K562 (cell line): ENCODE measurements at regions not wholly inside any gene's neighbourhood (a gene's known extent, or its start where the extent isn't known, plus 50 kb on each side); places are given as distances from the start of the nearest gene placed in this dataset.

Experiments used
- ATF6 ChIP-seq: sonication (generic); formaldehyde crosslinking; IDR thresholded peaks from 2 replicates; pipeline ENCODE4 v1.4.0; 2020; ENCODE audit warnings: mild to moderate bottlenecking, missing genetic modification reagents
- ATF7 ChIP-seq: fragments of 450-650 bp; IDR thresholded peaks from 2 replicates; pipeline ENCODE4 v1.7.1; 2014; ENCODE audit warnings: mild to moderate bottlenecking, moderate library complexity
- CC2D1A ChIP-seq: fragments of 450-650 bp; IDR thresholded peaks from 2 replicates; pipeline ENCODE4 v1.6.1; 2017; ENCODE audit warnings: mild to moderate bottlenecking
- CTCF ChIP-seq, 3 experiments: IDR thresholded peaks in 2 of 3; conservative IDR thresholded peaks in 1 of 3; 2 replicates each; pipeline ENCODE4 v1.5.1; 2011 to 2012; ENCODE audit warnings: low read length in 3 of 3, mild to moderate bottlenecking in 3 of 3, control low read depth in 2 of 3, improper control_type of control experiment in 1 of 3, inconsistent platforms in 1 of 3, low read depth in 1 of 3, mixed read lengths in 1 of 3, moderate library complexity in 1 of 3; ENCODE audit not compliant: insufficient read depth in 2 of 3
- E2F4 ChIP-seq: sonication (generic); formaldehyde crosslinking; IDR thresholded peaks from 2 replicates; pipeline ENCODE4 v1.8.0; 2022; ENCODE audit warnings: mild to moderate bottlenecking, low read depth, missing genetic modification reagents
- IRF1 ChIP-seq: sonication (generic); formaldehyde crosslinking; IDR thresholded peaks from 2 replicates; pipeline ENCODE4 v1.8.0; 2022; ENCODE audit warnings: missing genetic modification reagents, mild to moderate bottlenecking, borderline replicate concordance
- MAX ChIP-seq: sonication (generic); formaldehyde crosslinking; IDR thresholded peaks from 2 replicates; pipeline ENCODE4 v1.9.0; 2022; ENCODE audit warnings: mild to moderate bottlenecking, missing genetic modification reagents
- POLR2AphosphoS5 ChIP-seq: IDR thresholded peaks from 2 replicates; pipeline ENCODE4 v1.6.1; 2011; ENCODE audit warnings: mild to moderate bottlenecking, low read depth, low read length, moderate library complexity; ENCODE audit not compliant: control insufficient read depth, insufficient read depth
- SNAPC5 ChIP-seq: fragments of 250-450 bp; sonication (Bioruptor Pico); IDR thresholded peaks from 2 replicates; pipeline ENCODE4 v1.8.0; 2021; ENCODE audit warnings: moderate library complexity, mild to moderate bottlenecking, inconsistent platforms
- TOE1 ChIP-seq, 2 experiments: fragments of 450-650 bp in 1 of 2; sonication (generic) in 1 of 2; formaldehyde crosslinking in 1 of 2; IDR thresholded peaks; 2 replicates each; pipeline versions ENCODE4 v1.7.1 to v1.8.0; 2016 to 2022; ENCODE audit warnings: borderline replicate concordance in 2 of 2, mild to moderate bottlenecking in 2 of 2, antibody characterized with exemption in 1 of 2, inconsistent platforms in 1 of 2, low read depth in 1 of 2, missing genetic modification reagents in 1 of 2, moderate library complexity in 1 of 2
- USF1 ChIP-seq: sonication (generic); formaldehyde crosslinking; IDR thresholded peaks from 2 replicates; pipeline ENCODE4 v1.9.0; 2022; ENCODE audit warnings: mild to moderate bottlenecking, missing genetic modification reagents
- ZNF511 ChIP-seq: sonication (generic); formaldehyde crosslinking; IDR thresholded peaks from 2 replicates; pipeline ENCODE4 v1.8.0; 2022; ENCODE audit warnings: mild to moderate bottlenecking, missing genetic modification reagents
- ZZZ3 ChIP-seq: fragments of 450-650 bp; IDR thresholded peaks from 2 replicates; pipeline ENCODE4 v1.6.1; 2016; ENCODE audit warnings: antibody characterized with exemption, mild to moderate bottlenecking, moderate library complexity

- no peak for TF ChIP-seq TOE1 (IDR thresholded peaks at IDR 0.05; ENCODE audit: borderline replicate concordance)
- no peak for TF ChIP-seq TOE1 (CRISPR knock-in tag; IDR thresholded peaks at IDR 0.05; ENCODE audit: borderline replicate concordance, low read depth)
- TF ChIP-seq CTCF (IDR thresholded peaks at IDR 0.05 in 2 of 3, conservative IDR thresholded peaks at IDR 0.05 in 1 of 3; ENCODE audit: insufficient read depth in 2 of 3, low read depth in 1 of 3, low read length in 3 of 3): no peak
- TF ChIP-seq IRF1 (CRISPR knock-in tag): no peak
- TF ChIP-seq MAX (CRISPR knock-in tag): no peak
- no peak for TF ChIP-seq USF1
- no peak for TF ChIP-seq ZNF511
- no peak for TF ChIP-seq ATF6 (CRISPR knock-in tag)
- TF ChIP-seq POLR2AphosphoS5: no peak
- no peak for TF ChIP-seq E2F4 (CRISPR knock-in tag)
- TF ChIP-seq ZZZ3: no peak
- TF ChIP-seq ATF7: no peak
- no peak for TF ChIP-seq CC2D1A
- TF ChIP-seq SNAPC5 (CRISPR knock-in tag): no peak
Measured at GRCh38 chr4:26181616-26182015, 139.2 kb upstream of the RBPJ start.
